T-helper 2 cell treated with Interferon-gamma antibody and Interleukin-4, amounts not matched to agents 100 ng/mL and 5 ng/mL, for 36 hours (primary cell): ENCODE measurements at regions not wholly inside any gene's neighbourhood (a gene's known extent, or its start where the extent isn't known, plus 50 kb on each side); places are given as distances from the start of the nearest gene placed in this dataset.
"Not testable (repeated sequence)": the region's sequence is repeated elsewhere in the genome, so short reads cannot be mapped to it uniquely, and the experiment has no call there.

Source experiments
- intact Hi-C: fragments of 100-400 bp; cut with micrococcal nuclease; formaldehyde crosslinking; loops from one replicate; pipeline ENCODE4 v1.15.1; 2023

DNA sequence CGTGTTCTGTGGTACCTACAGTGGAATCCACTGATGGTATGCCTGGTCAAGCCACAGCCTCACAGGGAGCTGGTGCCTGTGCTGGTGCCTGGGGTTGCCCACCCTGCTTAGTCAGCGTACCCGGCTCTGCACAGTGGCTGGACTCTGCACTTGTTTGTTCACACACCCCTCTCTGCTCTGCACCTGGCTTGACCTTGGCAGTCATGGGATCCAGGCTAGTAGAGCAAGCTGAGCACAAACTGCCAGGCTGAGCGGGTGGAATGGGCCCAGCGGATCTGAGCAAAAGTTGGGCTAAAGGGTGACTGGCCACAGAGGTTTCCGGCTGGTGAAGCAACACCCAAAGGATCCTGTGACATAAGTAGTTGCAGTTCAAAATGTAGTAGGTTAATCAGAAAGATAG lies 163.5 kb downstream of the CDH19 start:
- intact Hi-C loops = no loop called here

GRCh38 chr18:66439670-66440069 lies 164.2 kb downstream of the CDH19 start:
- intact Hi-C loops = no loop called here

DNA sequence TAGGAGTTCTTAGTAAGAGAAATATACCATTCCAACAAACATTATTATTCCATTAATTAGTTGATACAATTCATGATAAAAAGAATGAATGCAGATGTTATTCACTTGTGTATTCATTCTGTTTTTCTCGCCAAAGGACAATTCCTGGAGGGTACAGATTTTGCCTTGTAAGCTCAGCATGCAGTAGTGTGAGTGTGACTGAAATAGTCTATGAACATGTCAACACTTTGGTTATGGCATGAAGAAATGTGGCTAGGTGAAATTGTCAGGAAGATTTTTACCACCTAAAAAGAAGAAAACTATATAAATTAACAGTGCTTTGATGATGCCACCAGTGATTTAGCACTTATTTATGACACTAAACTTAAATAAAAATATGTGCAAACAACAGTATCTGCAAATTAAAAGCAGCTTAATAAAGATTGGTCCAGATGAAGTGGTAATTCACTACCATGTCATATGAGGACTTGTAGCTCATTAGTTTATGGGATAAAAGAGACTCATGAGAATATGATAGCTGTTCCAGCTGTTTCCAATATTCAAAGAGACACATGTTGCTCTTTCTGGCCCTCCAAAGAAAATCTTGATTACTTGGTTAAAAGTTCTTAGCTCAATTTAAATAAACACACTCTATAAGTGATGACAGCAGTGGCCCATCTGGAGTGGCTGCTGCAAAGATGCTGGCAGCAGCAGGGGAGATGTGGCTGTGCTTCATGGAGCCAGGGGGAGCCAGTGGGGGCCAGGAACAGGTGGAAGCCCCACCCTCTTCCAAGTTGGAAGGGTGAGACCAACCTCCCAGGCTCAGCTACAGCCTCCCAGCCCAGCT lies 165.0 kb downstream of the CDH19 start:
- intact Hi-C loops = no loop called here

- intact Hi-C loops = no loop called here
Measured at GRCh38 chr18:66432636-66433035, 171.3 kb downstream of the CDH19 start.

GRCh38 chr18:66428795-66429194 lies 175.1 kb downstream of the CDH19 start:
- intact Hi-C loops = no loop called here

- intact Hi-C loops = no loop called here
Measured at GRCh38 chr18:66419400-66419799, 184.5 kb downstream of the CDH19 start.

GRCh38 chr18:66410692-66411091 lies 193.2 kb downstream of the CDH19 start:
- intact Hi-C loops = no loop called here

DNA sequence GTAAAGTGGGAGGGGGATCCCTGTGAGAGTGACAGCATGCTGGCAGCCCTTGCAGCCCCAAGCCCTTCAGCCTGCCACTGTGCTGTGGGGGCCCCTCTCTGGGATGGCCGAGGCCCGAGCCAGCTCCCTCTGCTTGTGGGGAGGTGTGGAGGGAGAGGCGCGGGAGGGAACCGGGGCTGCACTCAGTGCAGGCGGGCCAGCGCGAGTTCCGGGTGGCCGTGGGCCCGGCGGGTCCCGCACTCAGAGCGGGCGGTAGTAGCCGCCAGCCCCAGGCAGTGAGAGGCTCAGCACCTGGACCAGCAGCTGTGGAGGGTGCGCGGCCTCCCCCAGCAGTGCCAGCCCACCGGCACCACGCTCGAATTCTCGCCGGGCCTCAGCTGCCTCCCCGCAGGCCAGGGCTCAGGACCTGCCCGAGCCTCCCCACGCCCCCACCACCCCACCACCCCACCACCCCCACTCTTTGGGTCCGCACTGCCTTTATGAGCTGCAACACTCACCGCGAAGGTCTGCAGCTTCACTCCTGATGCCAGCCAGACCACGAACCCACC lies 208.1 kb downstream of the CDH19 start:
- intact Hi-C loops = no loop called here

DNA sequence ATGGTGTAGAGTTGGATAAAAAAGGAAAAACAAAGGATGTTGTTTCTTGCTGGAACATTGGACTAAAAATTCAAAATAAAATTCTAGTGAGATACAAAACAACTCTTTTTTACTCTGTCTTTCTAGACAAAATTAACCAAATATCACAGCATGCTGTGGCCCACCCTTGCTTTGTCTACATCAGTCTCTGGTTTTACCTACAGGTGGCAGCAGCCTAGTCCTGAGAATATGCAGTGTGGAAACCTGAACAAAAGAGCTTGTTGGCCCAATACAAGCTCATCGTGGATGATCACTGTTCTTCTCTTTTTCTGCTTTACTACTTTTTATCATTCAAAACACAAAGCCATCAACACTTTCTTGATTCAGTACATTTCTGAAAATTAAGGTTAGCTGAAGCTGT lies 210.4 kb downstream of the CDH19 start:
- intact Hi-C loops = no loop called here

- intact Hi-C loops = no loop called here
Measured at GRCh38 chr18:66377291-66377690, 226.6 kb downstream of the CDH19 start.

DNA sequence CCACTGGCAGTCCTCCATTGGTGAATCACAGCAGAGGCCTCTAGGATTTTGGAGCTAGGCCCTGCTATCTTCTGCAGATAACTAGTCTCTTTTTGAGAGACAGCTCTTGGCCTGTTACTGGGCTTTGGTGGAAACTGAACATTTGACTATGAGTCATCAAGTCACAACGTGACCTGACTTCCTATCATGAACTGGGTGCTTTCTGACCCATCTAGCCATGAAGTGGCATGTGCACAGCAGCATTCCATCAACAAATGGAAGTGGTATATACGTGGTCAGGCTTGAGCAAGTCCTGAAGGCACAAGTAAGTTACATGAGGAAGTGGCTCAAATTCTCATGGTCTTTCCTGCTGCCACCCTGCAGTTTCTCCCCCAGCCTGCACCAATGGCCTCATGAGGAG lies 228.5 kb downstream of the CDH19 start:
- intact Hi-C loops = not testable (repeated sequence)

- intact Hi-C loops = no loop called here
Measured at GRCh38 chr18:66346833-66347588, 256.9 kb downstream of the CDH19 start.

GRCh38 chr18:66344227-66344626 lies 259.7 kb downstream of the CDH19 start:
- intact Hi-C loops = no loop called here

DNA sequence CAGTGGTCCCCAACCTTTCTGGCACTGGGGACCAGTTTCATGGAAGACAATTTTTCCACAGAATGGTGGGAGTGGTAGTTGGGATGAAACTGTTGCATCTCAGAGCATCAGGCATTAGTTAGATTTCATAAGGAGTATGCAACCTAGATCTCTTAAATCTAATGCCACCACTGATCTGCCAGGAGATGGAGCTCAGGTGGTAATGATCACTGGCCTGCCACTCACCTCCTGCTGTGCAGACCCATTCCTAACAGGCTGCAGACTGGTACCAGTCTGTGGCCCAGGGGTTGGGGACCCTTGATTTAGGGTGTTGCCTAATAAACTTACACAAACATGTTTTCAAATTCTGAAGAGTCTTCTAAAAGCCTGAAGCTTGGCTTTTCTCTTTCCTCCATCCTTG lies 261.3 kb downstream of the CDH19 start:
- intact Hi-C loops = no loop called here

DNA sequence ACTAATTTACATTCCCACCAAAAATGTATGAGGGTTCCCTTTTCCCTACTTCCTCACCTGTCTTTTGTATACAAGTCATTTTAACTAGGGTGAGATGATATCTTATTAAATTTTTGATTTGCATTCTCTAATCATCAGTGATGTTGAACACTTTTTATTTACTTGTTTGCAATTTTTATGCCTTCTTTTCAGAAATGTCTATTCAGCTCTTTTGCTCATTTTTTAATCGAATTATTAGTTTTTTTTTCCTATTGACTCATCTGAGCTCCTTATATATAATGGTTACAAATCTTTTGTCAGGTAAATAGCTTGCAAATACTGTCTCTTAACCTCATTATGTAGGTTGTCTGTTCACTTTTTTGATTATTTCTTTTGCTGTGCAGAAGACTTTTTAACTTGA lies 269.4 kb downstream of the CDH19 start:
- intact Hi-C loops = no loop called here

- intact Hi-C loops = no loop called here
Measured at GRCh38 chr18:66329716-66330115, 274.2 kb downstream of the CDH19 start.

DNA sequence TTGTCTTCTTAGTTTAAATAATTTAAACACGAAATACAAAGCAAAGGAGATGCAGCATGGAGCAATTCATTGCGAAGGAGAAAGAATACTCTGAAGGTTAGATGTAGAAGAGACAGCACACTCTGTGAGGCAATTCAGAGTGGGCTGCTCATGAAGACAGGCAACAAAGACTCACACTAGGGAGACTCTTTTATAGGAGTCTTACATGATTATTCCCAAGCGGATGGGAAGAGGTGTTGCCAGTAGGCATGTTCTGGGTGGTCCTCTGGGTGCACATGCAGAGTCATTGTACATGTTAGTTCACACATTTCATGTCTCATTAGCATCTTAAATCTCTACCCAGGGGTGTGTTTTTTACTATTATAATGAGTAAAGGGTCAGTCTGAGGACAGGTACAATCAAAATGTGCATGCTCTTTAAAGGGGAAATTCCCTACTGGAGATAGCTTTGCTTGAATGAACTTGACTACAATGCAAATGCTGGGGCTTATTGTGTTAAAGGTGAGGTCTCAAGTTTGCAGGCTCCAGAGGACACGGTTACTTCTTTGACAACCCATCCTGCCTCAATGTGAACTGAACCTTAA lies 275.5 kb downstream of the CDH19 start:
- intact Hi-C loops = no loop called here

DNA sequence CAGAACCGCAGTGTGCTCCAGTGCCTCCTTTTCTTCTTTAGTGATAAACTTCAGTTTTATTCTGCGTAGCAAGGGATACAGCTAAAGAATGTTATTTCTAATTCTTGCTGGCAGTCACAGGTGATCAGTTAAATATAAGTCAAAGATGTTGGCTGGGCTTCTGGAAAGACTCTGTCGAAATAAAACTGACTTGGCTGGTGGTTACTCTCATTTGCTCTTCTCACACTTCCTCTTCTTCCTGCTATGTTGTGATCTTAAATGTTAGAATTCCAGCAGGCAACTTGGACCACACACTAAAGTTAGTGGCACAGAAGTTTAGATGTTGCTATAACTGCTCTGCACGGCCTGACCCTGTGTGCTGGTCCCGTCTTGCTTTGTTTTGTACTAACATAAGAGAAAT lies 278.6 kb downstream of the CDH19 start:
- intact Hi-C loops = no loop called here

GRCh38 chr18:66324616-66325015 lies 279.3 kb downstream of the CDH19 start:
- intact Hi-C loops = no loop called here

- intact Hi-C loops = no loop called here
Measured at GRCh38 chr18:66317243-66318090, 286.4 kb downstream of the CDH19 start.

DNA sequence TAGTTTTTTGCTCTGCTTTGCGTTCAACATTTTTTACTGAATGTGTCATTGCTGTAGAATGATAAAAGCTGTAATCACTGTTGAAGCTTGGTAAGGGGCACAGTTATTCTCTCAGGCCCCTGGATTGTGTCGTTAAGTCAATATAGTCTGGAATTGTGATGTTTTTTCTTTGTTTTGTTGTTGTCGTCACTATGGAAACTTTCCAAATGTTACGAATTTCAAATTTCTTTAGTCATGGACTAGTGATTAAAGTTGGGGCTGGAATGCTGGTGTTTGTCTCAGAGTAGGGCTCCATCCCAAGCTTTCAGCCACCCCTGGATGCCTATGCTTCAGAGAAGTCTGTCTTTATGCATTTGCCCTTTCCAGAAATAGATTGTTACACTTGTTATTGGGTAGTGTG lies 287.2 kb downstream of the CDH19 start:
- intact Hi-C loops = no loop called here
